Activated CD4-positive, alpha-beta T cell treated with anti-CD3 and anti-CD28 coated beads, Interleukin-2, amount 10 ng/mL, durations not matched to agents 24 days and 14 days (primary cell): ENCODE measurements at regions not wholly inside any gene's neighbourhood (a gene's known extent, or its start where the extent isn't known, plus 50 kb on each side); places are given as distances from the start of the nearest gene placed in this dataset.

ENCODE experiments used
- DNase-seq: peaks from one replicate; pipeline ENCODE4 v3.0.0; 2022
- H3K27ac Mint-ChIP-seq: one replicate; pipeline ENCODE4 v1.8.0; 2022; ENCODE audit warnings: mild to moderate bottlenecking, mixed read lengths
- H3K27me3 Mint-ChIP-seq: one replicate; pipeline ENCODE4 v1.8.0; 2022; ENCODE audit warnings: mixed read lengths
- H3K36me3 Mint-ChIP-seq: one replicate; pipeline ENCODE4 v1.8.0; 2022; ENCODE audit warnings: low read depth, mild to moderate bottlenecking, mixed read lengths
- H3K4me1 Mint-ChIP-seq: one replicate; pipeline ENCODE4 v1.8.0; 2021; ENCODE audit warnings: mixed read lengths
- H3K4me3 Mint-ChIP-seq: one replicate; pipeline ENCODE4 v1.8.0; 2022; ENCODE audit warnings: mild to moderate bottlenecking, moderate library complexity, mixed read lengths
- H3K9me3 Mint-ChIP-seq: one replicate; pipeline ENCODE4 v1.8.0; 2021; ENCODE audit warnings: mixed read lengths
- intact Hi-C: fragments of 100-400 bp; cut with micrococcal nuclease; formaldehyde crosslinking; loops from one replicate; pipeline ENCODE4 v1.15.1; 2023

DNA sequence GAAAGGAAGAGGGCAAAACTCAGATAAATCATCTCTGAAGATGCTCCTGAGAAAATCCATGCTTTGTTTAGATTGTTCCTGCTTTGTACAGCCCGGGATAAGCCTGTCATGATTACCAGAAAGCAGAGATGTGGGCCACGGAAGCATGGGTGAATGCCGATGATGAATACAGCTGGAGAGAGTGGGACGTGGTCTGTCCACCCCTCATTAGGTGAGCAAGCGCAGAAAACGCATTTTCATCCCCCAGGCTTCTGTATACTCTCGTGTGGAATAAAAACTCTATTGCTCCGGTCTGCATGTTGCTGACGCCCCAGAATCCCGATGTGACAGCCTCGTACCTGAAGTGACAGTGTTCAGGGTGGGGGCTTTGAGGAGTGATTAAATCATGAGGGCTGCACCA, 52.0 kb upstream of the SALL3 start:
- Mint-ChIP-seq H3K4me1 (no peaks in the 10 kb centered on the region), H3K27ac (no peak overlapping the region), H3K27me3 (no peaks in the 10 kb centered on the region), H3K4me3 (no peak overlapping the region), H3K36me3 (no peaks in the 10 kb centered on the region), H3K9me3 (no peaks in the 10 kb centered on the region)
- intact Hi-C loops, result no loop called here
- no peak for DNase-seq

DNA sequence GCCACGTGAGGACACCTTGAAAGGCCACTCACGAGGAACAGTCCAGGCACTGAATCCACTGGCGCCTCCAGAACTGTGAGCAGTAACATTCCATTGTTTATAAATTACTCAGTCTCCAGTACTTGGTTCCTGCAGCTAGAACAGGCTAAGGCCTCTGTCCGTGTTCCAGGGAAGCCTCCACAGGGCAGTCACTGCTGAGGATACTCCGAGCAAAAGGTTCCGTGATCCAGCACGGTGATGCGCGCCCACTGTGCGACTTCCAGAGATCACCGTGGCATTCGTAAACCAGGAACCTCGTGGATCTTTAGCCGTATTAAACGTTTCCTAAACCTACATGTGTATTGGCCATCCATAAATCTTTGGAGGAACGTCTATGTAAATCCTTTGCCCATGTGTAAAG, 51.5 kb upstream of the SALL3 start:
- no peaks in the 10 kb centered on the region for H3K4me1 Mint-ChIP-seq
- no peak overlapping the region for H3K4me3 Mint-ChIP-seq
- intact Hi-C loops, result no loop called here
- H3K27me3 Mint-ChIP-seq, result no peaks in the 10 kb centered on the region
- no peaks in the 10 kb centered on the region for H3K36me3 Mint-ChIP-seq
- no peaks in the 10 kb centered on the region for H3K9me3 Mint-ChIP-seq
- no peak for DNase-seq
- no peak overlapping the region for H3K27ac Mint-ChIP-seq

DNA sequence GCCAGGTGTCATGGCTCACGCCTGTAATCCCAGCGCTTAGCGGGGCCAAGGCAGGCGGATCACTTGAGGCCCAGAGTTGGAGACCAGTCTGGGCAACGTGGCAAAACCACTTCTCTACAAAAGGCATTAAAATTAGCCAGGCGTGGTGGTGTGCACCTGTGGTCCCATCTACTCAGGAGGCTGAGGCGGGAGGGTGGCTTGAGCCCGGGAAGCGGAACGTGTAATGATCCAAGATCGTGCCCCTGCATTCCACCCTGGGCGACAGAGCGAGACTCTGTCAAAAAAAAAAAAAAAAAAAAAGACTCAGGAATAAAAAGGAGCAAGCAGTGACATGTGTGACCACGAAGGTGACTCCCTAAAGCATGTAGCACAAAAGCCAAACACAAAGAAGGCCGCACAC, 50.1 kb upstream of the SALL3 start:
- H3K27me3 Mint-ChIP-seq, result no peaks in the 10 kb centered on the region
- H3K4me3 Mint-ChIP-seq, result no peak overlapping the region
- no peak for DNase-seq
- H3K9me3 Mint-ChIP-seq, result no peaks in the 10 kb centered on the region
- intact Hi-C loops, result no loop called here
- H3K27ac Mint-ChIP-seq, result no peak overlapping the region
- H3K36me3 Mint-ChIP-seq, result no peaks in the 10 kb centered on the region
- H3K4me1 Mint-ChIP-seq, result no peaks in the 10 kb centered on the region
